Fibroblast of peridontal ligament (primary cell): ENCODE measurements at regions not wholly inside any gene's neighbourhood (a gene's known extent, or its start where the extent isn't known, plus 50 kb on each side); places are given as distances from the start of the nearest gene placed in this dataset.
A peak's percentile ranks its signal among the peaks of the same experiment; 100 is the strongest.

Experiments
- DNase-seq: peaks from one replicate; pipeline ENCODE4 v3.0.0-alpha.2; 2010; ENCODE audit errors: extremely low read depth

GRCh38 chr10:4125776-4126175 lies 340.8 kb upstream of the KLF6 start:
- DNase-seq = no peak

DNA sequence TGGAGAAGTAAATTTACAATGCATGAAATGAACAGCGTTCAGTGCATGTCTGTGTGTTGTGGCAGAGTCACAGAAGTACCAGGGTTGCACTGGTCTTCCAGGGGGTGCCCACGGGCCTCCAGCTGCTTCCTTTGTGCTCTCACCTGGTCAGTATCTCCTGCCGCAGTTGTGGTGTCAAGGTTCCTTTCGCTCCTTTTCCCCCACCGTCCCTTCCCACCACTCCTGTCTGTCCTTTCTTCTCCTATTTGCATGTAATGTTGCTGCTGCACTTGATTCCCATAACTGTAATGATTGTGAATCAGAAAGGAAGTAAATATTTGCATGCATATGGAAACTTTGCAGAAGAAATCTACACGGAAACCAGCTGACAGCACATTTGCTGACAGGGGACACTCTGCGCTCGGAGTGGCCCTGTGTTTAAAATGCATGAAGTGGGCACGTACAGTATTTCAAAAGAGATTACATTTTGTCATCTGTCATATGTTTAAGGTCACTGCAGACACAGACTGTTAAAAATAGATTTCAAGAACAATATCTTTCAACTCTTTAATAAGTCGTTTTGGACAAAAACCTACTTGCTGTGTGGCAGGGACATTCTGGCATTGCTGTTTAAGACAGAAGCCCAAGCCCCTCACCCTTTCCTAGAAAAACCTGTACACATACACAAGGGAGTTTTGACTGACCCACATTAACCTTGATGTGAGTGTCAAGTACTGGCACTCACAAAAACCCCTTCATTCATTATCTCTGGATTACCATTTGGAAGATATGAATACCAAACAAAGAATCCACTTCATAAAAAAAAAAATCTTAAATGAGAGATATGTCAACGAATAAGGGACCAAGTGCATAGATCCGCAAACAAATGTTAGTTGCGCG lies 336.7 kb upstream of the KLF6 start:
- DNase-seq = no peak

DNA sequence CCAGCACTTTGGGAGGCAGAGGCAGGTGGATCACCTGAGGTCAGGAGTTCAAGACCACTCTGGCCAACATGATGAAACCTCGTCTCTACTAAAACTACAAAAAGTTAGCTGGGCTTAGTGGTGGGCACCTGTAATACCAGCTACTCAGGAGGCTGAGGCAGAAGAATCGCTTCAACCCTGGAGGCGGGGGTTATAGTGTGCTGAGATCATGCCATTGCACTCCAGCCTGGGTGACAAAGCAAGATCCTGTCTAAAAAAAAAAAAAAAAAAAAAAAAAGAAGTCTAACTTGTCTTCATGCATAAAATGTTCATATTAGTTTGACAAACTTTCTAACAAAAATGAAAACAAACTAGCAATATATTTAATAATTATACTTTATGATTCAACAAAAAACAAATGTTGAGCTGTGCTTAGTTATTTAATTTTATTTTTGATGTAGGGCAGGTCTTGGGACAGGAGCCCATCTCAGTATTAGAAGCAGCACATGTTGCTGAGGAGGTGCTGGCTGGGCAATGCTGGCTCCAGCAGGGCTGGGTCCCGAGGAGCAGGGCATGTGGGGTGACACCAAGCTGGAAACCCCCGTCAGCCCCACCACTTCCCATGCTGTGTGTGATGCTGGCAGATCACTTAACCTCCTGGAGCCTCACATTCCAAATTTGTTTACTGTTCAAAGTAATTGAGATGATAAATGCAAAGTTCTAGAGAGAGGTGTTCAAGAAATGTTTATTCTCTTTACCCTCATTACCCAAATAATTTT lies 335.3 kb upstream of the KLF6 start:
- DNase-seq = no peak

DNA sequence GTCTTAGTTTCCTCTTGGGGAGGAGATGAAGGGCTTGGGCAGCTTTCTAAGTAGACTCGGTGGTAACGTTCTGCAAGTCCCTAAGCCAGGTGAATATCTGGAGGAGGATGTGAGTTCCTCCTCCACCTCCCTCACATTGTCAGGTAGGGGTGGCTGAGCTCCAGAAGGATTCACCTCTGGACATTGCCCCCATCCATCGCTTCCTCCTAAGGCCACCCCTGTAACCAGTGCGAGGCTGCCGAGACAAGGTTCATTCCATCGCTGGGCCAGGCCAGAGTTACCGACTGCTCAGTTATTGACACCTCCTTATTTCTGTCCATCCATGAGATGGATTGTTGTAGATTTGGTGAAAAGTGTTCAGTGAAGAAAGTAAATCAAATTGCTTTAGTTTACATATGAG lies 334.1 kb upstream of the KLF6 start:
- no peak for DNase-seq

GRCh38 chr10:4117604-4118003 lies 332.6 kb upstream of the KLF6 start:
- DNase-seq = no peak

DNA sequence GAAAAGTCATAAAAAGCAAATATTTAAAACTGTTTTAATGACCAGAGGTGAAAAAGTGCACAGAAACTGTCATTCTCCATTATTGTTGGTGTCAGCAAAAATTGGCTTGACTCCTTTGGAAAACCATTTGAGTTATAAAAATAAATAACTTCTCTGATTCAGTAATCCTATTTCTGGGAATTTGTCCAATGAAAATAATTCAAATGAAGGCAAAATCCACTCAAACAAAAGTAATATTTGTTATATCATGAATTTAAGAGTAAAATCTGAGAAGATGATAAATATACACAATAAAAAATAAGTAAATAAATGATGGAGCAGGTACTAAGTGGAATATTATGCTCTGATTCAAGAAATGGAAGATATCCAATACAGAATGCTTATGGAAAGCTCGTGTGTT lies 326.6 kb upstream of the KLF6 start:
- DNase-seq = peak; percentile 80

GRCh38 chr10:4109469-4109868 lies 324.5 kb upstream of the KLF6 start:
- DNase-seq = peak; percentile 12

GRCh38 chr10:4108693-4109092 lies 323.7 kb upstream of the KLF6 start:
- no peak for DNase-seq

GRCh38 chr10:4107285-4107851 lies 322.4 kb upstream of the KLF6 start:
- no peak for DNase-seq

GRCh38 chr10:4103603-4104002 lies 318.6 kb upstream of the KLF6 start:
- no peak for DNase-seq

GRCh38 chr10:4102802-4103344 lies 317.9 kb upstream of the KLF6 start:
- DNase-seq = no peak

- no peak for DNase-seq
Measured at GRCh38 chr10:4101918-4102654, 317.1 kb upstream of the KLF6 start.

GRCh38 chr10:4100380-4100779 lies 315.4 kb upstream of the KLF6 start:
- DNase-seq = no peak

DNA sequence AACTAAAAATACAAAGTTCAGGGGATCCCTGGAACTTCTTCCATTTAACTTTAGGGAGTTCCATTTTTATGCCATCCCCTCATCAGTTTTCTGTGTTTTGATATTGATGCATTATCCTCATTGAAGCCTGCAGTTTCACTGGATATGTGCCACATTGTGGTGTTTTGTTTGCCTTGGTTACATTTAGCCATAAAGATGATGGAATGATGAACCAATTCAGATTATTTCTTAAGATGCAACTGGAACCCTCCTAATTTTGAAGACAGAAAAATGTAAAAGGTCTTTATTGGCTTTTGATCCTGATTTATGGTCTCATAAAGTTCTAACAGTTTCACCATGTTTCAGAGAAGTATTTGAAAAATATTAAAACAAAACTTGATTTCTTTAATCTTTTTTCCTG lies 314.2 kb upstream of the KLF6 start:
- DNase-seq = peak; percentile 62

DNA sequence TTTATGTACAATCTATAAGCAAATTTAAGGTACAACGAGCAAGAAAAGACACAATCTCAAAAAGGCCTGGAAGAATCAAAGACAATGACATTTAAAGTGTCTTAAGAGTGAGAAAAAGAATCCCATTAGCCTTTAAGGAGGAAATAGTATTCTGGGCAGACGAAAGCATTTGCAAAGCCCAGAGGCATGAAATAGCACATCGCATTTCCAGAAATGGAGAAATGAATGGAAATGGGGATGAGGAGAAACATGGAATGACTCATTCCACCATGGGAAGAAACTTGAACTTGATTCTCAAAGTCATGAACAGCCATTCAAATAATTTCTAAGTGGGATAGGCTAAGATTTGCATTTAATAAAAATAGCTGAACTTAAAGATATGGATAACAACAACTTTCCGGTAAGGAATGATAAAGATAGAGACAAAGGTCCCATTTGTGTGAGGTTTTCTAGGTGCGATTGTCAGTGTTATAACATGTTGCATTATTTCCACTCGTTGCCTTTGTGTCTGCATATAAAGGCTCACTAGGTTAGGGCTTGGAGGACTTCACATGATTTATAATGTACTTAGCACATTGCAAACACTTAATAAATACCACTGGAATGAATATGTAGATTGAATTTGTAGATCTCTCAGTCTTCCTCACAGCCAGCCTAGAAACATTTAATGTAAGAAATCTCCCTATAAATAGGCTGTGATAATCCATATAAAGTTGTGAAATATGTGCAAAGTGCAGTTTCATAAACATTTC lies 310.3 kb upstream of the KLF6 start:
- no peak for DNase-seq

- DNase-seq = no peak
Measured at GRCh38 chr10:4094751-4095150, 309.7 kb upstream of the KLF6 start.

DNA sequence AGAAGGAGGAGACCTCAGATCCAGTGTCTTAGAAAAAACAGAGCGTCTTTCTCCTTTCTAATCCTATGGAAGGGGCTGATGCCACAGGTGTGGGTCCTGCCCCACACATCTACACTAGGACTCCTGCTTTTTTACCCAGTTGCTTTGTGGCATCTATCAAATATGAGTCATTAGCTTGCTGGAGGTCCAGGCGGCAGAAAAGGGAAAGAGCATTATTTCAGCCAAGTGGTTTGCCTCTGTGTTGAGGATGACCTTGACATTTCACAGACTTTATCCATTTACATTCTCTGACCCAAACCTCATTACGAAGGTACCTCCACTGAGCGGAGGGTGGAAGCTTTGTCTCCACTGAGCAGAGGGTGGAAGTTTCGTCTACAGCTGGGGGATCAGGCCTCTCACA lies 308.4 kb upstream of the KLF6 start:
- no peak for DNase-seq

DNA sequence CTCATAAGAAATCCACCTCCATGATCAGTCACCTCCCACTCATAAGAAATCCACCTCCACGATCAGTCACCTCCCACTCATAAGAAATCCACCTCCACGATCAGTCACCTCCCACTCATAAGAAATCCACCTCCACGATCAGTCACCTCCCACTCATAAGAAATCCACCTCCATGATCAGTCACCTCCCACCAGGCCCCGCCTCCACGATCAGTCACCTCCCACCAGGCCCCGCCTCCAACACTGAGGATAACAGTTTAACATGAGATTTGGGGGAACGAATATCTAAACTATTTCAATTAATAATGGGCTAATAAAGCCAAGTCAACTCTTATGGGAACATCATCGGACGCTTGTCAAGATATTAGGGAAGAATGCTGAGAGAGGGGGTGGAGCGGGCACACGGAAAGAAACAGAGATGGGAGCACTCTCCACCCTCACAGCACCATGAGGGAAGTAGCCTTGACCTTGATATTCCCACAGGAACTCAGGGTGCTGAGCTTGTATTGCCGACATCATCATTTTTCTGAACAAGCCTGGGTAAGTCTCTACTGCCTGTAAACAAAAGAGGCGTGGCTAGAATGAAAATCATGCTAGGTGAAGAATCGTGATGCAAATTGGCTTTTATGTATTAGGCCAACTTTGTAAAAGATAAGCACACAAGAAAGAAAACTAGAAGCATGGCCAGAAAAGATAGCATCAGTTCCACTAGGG lies 303.5 kb upstream of the KLF6 start:
- no peak for DNase-seq

DNA sequence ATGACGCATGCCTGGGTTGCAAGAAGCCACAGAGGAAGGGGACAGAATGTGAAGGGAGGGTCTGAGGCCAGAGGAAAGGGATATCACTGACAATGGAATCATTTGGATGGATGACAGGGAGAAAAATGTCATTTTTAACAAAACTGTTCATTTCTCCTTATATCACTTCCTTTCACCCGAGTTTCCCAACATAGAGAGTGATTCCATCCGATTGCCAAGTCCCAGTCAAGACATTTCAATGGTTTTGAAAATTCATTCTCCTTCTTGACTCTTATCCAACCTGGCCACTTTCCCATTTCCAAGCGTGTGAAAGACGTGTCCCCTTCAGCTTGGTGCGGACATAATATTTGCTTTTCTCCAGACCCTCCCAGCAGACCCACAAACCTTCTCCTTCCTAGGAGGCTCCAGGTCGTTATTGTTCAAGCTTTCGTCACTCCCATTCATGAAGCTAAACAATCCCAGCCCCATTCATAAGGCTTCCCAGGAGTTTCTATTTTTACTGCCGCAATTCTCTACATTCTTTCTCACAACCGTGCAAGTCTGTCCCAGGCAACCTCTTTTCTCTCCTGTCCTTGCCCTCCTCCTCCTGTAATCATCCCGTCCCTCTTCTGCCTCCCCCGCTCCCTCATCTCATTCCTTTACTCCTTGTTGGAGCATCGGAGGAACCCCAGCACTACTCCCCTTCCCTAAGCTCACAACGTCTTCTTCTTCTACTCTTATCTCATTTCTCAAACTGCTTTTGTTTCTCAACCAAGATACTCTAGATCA lies 301.3 kb upstream of the KLF6 start:
- no peak for DNase-seq
